ENCODE measurements at regions not wholly inside any gene's neighbourhood (a gene's known extent, or its start where the extent isn't known, plus 50 kb on each side); places are given as distances from the start of the nearest gene placed in this dataset.

DNA sequence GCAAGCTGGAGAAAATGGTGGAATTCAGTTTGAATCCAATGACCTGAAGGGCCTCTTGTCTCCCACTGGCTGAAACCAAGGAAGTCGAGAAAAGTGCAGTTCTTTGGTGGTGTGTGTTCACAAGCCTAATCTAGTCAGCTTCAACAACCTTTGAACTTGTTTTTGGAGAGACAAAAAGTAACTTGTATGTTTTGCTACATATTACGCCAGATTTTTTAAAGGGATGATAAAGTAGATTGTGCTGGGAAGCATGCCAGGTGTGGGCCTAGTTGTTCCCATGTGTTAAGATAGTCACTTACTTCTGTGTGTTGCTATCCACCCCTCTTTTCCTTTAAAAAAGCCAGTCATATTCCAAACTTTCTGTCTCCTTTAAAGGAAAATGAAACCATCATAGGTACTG lies 79.7 kb upstream of the FAM3C start:
- TF ChIP-seq EZH2 (IDR thresholded peaks at IDR 0.05; ENCODE audit: borderline replicate concordance, low read depth, low read length, severe bottlenecking) (no peak), POLR2AphosphoS5 (IDR thresholded peaks at IDR 0.05; ENCODE audit: insufficient read depth, low read depth, low read length) (no peak), JUN (IDR thresholded peaks at IDR 0.05; ENCODE audit: borderline replicate concordance, insufficient read depth, insufficient read length, low read depth) (no peak), POLR2A (IDR thresholded peaks at IDR 0.05; ENCODE audit: low read depth, low read length) (no peak), MYC (IDR thresholded peaks at IDR 0.05; ENCODE audit: low read depth, low read length) (no peak), FOS (IDR thresholded peaks at IDR 0.05; ENCODE audit: borderline replicate concordance, insufficient read depth, low read length) (no peak)
- TF ChIP-seq, protein P1, sequence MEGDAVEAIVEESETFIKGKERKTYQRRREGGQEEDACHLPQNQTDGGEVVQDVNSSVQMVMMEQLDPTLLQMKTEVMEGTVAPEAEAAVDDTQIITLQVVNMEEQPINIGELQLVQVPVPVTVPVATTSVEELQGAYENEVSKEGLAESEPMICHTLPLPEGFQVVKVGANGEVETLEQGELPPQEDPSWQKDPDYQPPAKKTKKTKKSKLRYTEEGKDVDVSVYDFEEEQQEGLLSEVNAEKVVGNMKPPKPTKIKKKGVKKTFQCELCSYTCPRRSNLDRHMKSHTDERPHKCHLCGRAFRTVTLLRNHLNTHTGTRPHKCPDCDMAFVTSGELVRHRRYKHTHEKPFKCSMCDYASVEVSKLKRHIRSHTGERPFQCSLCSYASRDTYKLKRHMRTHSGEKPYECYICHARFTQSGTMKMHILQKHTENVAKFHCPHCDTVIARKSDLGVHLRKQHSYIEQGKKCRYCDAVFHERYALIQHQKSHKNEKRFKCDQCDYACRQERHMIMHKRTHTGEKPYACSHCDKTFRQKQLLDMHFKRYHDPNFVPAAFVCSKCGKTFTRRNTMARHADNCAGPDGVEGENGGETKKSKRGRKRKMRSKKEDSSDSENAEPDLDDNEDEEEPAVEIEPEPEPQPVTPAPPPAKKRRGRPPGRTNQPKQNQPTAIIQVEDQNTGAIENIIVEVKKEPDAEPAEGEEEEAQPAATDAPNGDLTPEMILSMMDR (IDR thresholded peaks at IDR 0.05; ENCODE audit: extremely low read depth in 1 of 2, insufficient read depth in 1 of 2, low read depth in 1 of 2, low read length in 2 of 2) = no peak
- TF ChIP-seq, protein P2, sequence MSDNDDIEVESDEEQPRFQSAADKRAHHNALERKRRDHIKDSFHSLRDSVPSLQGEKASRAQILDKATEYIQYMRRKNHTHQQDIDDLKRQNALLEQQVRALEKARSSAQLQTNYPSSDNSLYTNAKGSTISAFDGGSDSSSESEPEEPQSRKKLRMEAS (IDR thresholded peaks at IDR 0.05; ENCODE audit: insufficient read depth, insufficient read length) = no peak
